HFF-Myc (cell line): ENCODE measurements at regions not wholly inside any gene's neighbourhood (a gene's known extent, or its start where the extent isn't known, plus 50 kb on each side); places are given as distances from the start of the nearest gene placed in this dataset.

ENCODE experiments used
- DNase-seq: peaks from one replicate; pipeline ENCODE4 v3.0.0-alpha.2; 2011; ENCODE audit warnings: low read depth; ENCODE audit errors: extremely low read depth
- H3K4me3 ChIP-seq: replicated peaks from 2 replicates; pipeline ENCODE4 v1.5.1; 2011; ENCODE audit warnings: low read depth, mild to moderate bottlenecking, control low read depth, low read length
- TF ChIP-seq, protein P1 (sequence below): IDR thresholded peaks from 2 replicates; pipeline ENCODE4 v1.5.1; 2012; ENCODE audit warnings: mild to moderate bottlenecking, low read depth, low read length, control low read depth; ENCODE audit errors: missing control alignments

DNA sequence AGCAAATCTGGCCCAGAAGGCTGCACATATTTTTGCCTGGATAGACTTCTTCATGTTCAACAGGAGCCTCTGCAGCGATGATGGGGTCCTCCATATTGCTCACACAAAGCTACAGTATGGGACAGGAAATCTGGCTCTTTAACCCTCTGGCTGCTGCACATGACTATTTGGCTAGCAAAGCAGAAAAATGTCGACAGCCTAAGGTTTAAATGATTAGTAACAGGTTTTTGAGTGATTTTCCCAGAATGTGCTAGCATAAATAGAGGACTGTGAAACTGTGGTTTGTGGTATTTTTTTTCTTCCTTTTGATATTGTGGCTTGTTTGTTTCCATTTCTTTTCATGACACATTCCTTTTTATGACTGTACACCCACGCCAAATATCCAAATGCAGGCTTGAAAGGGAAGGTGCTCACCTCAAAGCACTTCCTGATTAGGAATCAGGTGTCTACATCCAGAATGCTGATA, 120.2 kb upstream of the GK2 start:
- H3K4me3 ChIP-seq = no peak overlapping the region
- DNase-seq = no peak
- TF ChIP-seq, protein P1, sequence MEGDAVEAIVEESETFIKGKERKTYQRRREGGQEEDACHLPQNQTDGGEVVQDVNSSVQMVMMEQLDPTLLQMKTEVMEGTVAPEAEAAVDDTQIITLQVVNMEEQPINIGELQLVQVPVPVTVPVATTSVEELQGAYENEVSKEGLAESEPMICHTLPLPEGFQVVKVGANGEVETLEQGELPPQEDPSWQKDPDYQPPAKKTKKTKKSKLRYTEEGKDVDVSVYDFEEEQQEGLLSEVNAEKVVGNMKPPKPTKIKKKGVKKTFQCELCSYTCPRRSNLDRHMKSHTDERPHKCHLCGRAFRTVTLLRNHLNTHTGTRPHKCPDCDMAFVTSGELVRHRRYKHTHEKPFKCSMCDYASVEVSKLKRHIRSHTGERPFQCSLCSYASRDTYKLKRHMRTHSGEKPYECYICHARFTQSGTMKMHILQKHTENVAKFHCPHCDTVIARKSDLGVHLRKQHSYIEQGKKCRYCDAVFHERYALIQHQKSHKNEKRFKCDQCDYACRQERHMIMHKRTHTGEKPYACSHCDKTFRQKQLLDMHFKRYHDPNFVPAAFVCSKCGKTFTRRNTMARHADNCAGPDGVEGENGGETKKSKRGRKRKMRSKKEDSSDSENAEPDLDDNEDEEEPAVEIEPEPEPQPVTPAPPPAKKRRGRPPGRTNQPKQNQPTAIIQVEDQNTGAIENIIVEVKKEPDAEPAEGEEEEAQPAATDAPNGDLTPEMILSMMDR = no peak

DNA sequence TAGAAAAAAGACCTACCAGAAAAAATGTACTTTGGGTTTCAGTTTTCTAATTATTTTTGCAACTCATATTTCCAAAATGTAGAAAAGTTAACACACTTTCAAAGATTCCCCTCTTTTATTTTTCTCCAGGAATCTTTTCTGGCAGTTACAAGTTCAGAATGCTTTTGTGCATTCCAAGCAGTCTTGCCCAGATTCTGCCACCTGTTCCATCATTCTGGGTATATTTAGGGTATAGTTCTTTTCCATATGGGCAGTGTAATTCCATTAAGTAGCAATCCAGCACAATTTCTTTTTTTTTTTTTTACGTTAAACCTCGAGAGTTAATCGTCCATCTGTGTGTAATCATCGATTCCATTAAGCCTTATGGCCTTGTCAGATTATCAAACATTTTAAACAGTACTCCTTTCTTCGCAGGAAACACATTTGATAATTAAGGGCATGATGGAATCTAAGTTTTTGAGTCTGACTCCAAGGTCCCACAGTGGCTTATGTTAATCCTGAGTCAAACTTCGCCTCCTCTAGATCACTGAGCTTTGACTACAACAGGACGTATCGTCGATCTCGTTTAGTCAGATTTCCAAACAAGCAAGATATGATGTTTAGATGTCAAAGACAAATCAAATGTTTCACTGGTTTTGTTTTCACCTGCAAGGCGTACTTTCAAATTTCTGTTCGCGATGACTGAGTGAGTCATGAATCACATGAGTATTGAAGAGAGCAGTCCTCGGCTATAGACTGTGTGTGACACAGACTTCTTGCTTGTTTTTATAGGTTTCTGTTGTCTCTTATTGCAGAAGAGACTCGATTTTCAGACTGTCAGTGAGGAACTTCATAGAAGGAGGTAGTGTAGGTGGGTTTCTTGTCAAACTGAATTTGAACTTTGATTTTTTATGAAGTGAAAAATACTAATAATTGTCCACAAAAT, 118.9 kb upstream of the GK2 start:
- TF ChIP-seq, protein P1 = no peak
- no peak overlapping the region for H3K4me3 ChIP-seq
- DNase-seq = no peak

DNA sequence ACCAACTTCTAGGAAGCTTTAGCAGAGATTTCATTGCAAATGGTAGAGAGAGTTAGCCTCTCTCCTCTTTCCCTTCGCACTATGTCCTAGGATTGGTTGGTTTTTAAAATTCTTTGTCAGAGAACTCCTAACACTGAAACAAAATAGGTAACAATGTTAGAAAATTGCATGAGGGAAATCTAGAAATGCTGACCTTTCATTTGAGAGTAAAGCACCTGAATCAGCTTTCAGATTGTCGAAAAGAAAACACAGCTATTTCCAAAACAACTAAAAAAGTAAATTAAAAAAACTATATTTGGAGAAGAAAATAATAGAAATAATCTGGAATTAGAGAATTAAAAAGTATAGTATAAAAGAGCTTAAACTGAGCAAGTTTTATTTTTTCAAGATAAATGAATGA, 108.1 kb upstream of the GK2 start:
- H3K4me3 ChIP-seq = no peak overlapping the region
- TF ChIP-seq, protein P1 = no peak
- no peak for DNase-seq

DNA sequence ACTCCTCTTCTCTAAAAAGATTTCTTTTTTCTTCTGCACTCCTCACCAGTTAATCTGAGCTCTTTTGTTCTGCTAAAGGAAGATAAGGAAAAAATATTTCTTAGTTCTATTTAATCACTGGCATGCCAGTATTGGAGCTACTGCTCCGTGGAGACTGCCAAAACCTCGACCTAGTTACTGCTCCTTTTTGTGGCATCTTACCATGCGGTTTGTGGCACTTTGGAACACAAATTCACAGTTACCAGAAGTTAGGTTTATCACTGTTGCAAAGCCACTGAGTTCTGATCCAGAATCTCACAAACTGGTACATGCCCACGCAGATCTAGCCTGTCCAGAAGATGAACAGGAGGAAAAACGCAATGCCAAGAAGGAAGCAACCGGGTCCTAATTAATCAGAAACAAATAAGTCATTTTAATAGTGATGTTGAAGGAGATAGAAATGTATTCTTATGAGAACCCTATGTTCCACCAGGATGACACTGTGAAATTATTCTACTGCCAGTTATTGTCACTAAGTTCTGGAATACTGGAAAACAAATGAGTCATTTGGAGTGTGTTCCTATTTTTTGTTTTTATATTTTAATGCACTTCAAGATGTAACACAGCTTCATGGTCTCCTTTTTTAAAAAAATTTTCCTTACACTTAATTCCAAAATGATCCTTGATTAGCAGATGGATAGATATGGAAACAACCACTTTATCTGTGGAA, 106.7 kb upstream of the GK2 start:
- TF ChIP-seq, protein P1 = no peak
- H3K4me3 ChIP-seq = no peak overlapping the region
- no peak for DNase-seq

DNA sequence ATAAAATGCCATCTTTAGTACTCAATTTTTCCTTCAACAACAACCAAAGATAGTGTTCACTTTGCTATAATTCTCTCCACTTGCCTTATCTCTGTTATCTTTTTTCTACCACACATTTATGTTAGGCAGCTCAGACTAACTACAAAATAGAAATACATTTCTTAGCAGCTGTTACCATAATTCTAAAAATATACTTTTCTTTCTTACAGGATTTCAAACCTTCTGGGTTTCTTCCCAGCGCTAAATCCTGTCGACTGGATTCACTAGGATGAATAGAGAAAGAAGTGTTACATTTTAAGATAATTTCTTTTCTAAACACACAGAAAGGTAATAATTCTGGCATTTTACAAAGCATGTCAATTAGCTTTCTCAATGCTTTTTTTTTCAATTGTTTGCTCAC, 105.5 kb upstream of the GK2 start:
- DNase-seq = no peak
- TF ChIP-seq, protein P1 = no peak
- no peak overlapping the region for H3K4me3 ChIP-seq

DNA sequence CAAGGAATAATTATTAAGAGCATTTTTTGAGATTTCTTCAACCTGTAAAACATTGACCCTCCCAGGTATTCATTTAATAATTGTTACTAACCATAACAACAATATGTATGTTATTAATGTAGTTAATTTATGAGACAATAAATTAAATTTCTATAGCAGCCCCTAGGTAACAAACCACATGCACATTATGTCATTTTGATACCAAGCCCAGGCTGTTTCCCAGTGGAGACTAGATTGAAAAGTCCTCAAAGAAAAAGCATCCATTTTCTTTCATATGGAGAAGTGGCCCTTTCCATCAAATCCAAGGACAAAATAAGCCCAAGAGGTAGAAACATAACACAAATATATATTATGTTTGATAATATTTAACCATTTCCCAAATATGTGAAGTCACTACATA, 104.3 kb upstream of the GK2 start:
- no peak overlapping the region for H3K4me3 ChIP-seq
- DNase-seq = no peak
- TF ChIP-seq, protein P1 = no peak
